HEK293 (cell line): ENCODE measurements at regions not wholly inside any gene's neighbourhood (a gene's known extent, or its start where the extent isn't known, plus 50 kb on each side); places are given as distances from the start of the nearest gene placed in this dataset.

Experiments
- GFI1B ChIP-seq: fragments of 450-650 bp; formaldehyde crosslinking; IDR thresholded peaks from 2 replicates; pipeline ENCODE4 v1.5.1; 2016; ENCODE audit warnings: missing biosample characterization, missing genetic modification characterization
- SALL2 ChIP-seq: fragments of 450-650 bp; formaldehyde crosslinking; IDR thresholded peaks from 2 replicates; pipeline ENCODE4 v1.5.0; 2017; ENCODE audit warnings: missing biosample characterization, mild to moderate bottlenecking, missing genetic modification characterization, borderline replicate concordance
- ZIC2 ChIP-seq: fragments of 450-650 bp; formaldehyde crosslinking; IDR thresholded peaks from 2 replicates; pipeline ENCODE4 v1.5.1; 2016; ENCODE audit warnings: missing biosample characterization, missing genetic modification characterization
- ZNF121 ChIP-seq: fragments of 450-650 bp; formaldehyde crosslinking; IDR thresholded peaks from 2 replicates; pipeline ENCODE4 v1.5.1; 2016; ENCODE audit warnings: missing biosample characterization, missing genetic modification characterization
- ZNF274 ChIP-seq, 2 experiments: fragments of 200-500 bp in 1 of 2; fragments of 450-650 bp in 1 of 2; sonication (Bioruptor generic) in 1 of 2; formaldehyde crosslinking in 1 of 2; IDR thresholded peaks; 2 replicates each; pipeline versions ENCODE4 v1.5.1 to v1.6.1; 2014 to 2016; ENCODE audit warnings: borderline replicate concordance in 1 of 2, inconsistent platforms in 1 of 2, low read length in 1 of 2, missing biosample characterization in 1 of 2, missing genetic modification characterization in 1 of 2
- ZNF292 ChIP-seq: fragments of 450-650 bp; formaldehyde crosslinking; IDR thresholded peaks from 2 replicates; pipeline ENCODE4 v1.5.1; 2016; ENCODE audit warnings: low read depth, missing biosample characterization, missing genetic modification characterization, borderline replicate concordance
- ZNF302 ChIP-seq: fragments of 450-650 bp; formaldehyde crosslinking; IDR thresholded peaks from 2 replicates; pipeline ENCODE4 v1.5.1; 2016; ENCODE audit warnings: missing biosample characterization, missing genetic modification characterization, low read depth
- ZNF544 ChIP-seq: fragments of 450-650 bp; formaldehyde crosslinking; IDR thresholded peaks from 2 replicates; pipeline ENCODE4 v1.5.0; 2017; ENCODE audit warnings: missing biosample characterization, missing genetic modification characterization
- ZNF558 ChIP-seq: fragments of 450-650 bp; formaldehyde crosslinking; IDR thresholded peaks from 2 replicates; pipeline ENCODE4 v1.5.1; 2016; ENCODE audit warnings: missing biosample characterization, missing genetic modification characterization
- TF ChIP-seq, protein P1 (sequence below): fragments of 450-650 bp; formaldehyde crosslinking; IDR thresholded peaks from 2 replicates; pipeline ENCODE4 v1.5.1; 2016; ENCODE audit warnings: missing biosample characterization, missing genetic modification characterization, low read depth
- TF ChIP-seq, protein P2 (sequence below): fragments of 450-650 bp; formaldehyde crosslinking; IDR thresholded peaks from 2 replicates; pipeline ENCODE4 v1.5.1; 2016; ENCODE audit warnings: missing biosample characterization, missing genetic modification characterization
- TF ChIP-seq, protein P3 (sequence below): fragments of 450-650 bp; formaldehyde crosslinking; IDR thresholded peaks from 2 replicates; pipeline ENCODE4 v1.5.1; 2017; ENCODE audit warnings: missing biosample characterization, missing genetic modification characterization
- TF ChIP-seq, protein P4 (sequence below): IDR thresholded peaks from 2 replicates; pipeline ENCODE4 v1.6.1; 2011; ENCODE audit warnings: mild to moderate bottlenecking, low read depth, low read length, borderline replicate concordance

DNA sequence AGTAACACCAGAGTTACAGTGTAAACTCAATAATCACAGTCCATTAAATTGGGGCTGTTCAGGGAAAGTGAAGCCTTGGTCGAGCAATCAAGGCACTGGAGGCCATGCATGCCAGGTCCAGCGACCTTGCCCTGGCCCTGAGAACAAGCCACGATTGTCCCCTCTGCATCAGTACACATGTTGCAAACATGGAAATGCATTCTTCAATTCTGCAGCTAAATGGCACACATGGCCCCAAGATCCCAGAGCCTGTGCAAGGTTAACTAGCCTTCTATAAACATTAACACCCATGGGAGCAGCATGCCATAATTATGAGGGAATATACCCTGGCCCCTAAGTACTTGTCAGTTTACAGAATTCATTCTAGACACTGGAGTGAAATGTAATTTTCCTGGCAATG lies 204.7 kb downstream of the HS3ST3B1 start:
- TF ChIP-seq ZNF121 = no peak
- no peak for TF ChIP-seq ZNF274 (IDR thresholded peaks at IDR 0.05; ENCODE audit: low read length)
- no peak for TF ChIP-seq ZNF274 (tag by site-specific recombination; IDR thresholded peaks at IDR 0.05; ENCODE audit: borderline replicate concordance)
- TF ChIP-seq, protein P1, sequence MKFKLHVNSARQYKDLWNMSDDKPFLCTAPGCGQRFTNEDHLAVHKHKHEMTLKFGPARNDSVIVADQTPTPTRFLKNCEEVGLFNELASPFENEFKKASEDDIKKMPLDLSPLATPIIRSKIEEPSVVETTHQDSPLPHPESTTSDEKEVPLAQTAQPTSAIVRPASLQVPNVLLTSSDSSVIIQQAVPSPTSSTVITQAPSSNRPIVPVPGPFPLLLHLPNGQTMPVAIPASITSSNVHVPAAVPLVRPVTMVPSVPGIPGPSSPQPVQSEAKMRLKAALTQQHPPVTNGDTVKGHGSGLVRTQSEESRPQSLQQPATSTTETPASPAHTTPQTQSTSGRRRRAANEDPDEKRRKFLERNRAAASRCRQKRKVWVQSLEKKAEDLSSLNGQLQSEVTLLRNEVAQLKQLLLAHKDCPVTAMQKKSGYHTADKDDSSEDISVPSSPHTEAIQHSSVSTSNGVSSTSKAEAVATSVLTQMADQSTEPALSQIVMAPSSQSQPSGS (tag by site-specific recombination) = no peak
- TF ChIP-seq, protein P2, sequence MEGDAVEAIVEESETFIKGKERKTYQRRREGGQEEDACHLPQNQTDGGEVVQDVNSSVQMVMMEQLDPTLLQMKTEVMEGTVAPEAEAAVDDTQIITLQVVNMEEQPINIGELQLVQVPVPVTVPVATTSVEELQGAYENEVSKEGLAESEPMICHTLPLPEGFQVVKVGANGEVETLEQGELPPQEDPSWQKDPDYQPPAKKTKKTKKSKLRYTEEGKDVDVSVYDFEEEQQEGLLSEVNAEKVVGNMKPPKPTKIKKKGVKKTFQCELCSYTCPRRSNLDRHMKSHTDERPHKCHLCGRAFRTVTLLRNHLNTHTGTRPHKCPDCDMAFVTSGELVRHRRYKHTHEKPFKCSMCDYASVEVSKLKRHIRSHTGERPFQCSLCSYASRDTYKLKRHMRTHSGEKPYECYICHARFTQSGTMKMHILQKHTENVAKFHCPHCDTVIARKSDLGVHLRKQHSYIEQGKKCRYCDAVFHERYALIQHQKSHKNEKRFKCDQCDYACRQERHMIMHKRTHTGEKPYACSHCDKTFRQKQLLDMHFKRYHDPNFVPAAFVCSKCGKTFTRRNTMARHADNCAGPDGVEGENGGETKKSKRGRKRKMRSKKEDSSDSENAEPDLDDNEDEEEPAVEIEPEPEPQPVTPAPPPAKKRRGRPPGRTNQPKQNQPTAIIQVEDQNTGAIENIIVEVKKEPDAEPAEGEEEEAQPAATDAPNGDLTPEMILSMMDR (tag by site-specific recombination) = no peak
- TF ChIP-seq, protein P3, sequence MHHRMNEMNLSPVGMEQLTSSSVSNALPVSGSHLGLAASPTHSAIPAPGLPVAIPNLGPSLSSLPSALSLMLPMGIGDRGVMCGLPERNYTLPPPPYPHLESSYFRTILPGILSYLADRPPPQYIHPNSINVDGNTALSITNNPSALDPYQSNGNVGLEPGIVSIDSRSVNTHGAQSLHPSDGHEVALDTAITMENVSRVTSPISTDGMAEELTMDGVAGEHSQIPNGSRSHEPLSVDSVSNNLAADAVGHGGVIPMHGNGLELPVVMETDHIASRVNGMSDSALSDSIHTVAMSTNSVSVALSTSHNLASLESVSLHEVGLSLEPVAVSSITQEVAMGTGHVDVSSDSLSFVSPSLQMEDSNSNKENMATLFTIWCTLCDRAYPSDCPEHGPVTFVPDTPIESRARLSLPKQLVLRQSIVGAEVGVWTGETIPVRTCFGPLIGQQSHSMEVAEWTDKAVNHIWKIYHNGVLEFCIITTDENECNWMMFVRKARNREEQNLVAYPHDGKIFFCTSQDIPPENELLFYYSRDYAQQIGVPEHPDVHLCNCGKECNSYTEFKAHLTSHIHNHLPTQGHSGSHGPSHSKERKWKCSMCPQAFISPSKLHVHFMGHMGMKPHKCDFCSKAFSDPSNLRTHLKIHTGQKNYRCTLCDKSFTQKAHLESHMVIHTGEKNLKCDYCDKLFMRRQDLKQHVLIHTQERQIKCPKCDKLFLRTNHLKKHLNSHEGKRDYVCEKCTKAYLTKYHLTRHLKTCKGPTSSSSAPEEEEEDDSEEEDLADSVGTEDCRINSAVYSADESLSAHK (tag by site-specific recombination) = no peak
- no peak for TF ChIP-seq ZIC2
- TF ChIP-seq SALL2 = no peak
- no peak for TF ChIP-seq GFI1B (tag by site-specific recombination)
- TF ChIP-seq ZNF544 (tag by site-specific recombination) = no peak
- no peak for TF ChIP-seq ZNF558 (tag by site-specific recombination)
- no peak for TF ChIP-seq ZNF302 (tag by site-specific recombination)
- TF ChIP-seq, protein P4, sequence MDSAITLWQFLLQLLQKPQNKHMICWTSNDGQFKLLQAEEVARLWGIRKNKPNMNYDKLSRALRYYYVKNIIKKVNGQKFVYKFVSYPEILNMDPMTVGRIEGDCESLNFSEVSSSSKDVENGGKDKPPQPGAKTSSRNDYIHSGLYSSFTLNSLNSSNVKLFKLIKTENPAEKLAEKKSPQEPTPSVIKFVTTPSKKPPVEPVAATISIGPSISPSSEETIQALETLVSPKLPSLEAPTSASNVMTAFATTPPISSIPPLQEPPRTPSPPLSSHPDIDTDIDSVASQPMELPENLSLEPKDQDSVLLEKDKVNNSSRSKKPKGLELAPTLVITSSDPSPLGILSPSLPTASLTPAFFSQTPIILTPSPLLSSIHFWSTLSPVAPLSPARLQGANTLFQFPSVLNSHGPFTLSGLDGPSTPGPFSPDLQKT = no peak
- TF ChIP-seq ZNF292 (tag by site-specific recombination) = no peak
